MCF 10A (cell line): ENCODE measurements at regions not wholly inside any gene's neighbourhood (a gene's known extent, or its start where the extent isn't known, plus 50 kb on each side); places are given as distances from the start of the nearest gene placed in this dataset.

Source experiments
- BruUV-seq: library from RNA; stranded (reverse); fragments of 400-500 nt; replicated peaks from 2 replicates; lab custom pipeline; 2021; lab: Mats Ljungman, UMichigan
- CTCF ChIA-PET: fragments of 300-600 bp; sonication (Branson Sonifier 250); formaldehyde crosslinking; extraction: SDS; loops from one replicate; lab custom pipeline; 2021; ENCODE audit warnings: antibody characterized with exemption, inconsistent platforms; lab: Yijun Ruan, JAX
- POLR2A ChIA-PET: fragments of 300-600, 350-650 bp; sonication (Branson Sonifier 250); formaldehyde crosslinking; extraction: SDS; loops from one replicate; lab custom pipeline; 2020; ENCODE audit warnings: antibody characterized with exemption, inconsistent platforms; lab: Yijun Ruan, JAX
- DNase-seq: peaks from one replicate; pipeline ENCODE4 v3.0.0-alpha.2; 2018; ENCODE audit not compliant: unreplicated experiment
- H3K27ac Mint-ChIP-seq: one replicate; pipeline ENCODE4 v1.8.0; 2022; ENCODE audit warnings: mild to moderate bottlenecking, low read depth, mixed read lengths; ENCODE audit not compliant: unreplicated experiment
- H3K27me3 Mint-ChIP-seq: one replicate; pipeline ENCODE4 v1.8.0; 2022; ENCODE audit warnings: mixed read lengths; ENCODE audit not compliant: insufficient read depth, unreplicated experiment
- H3K36me3 Mint-ChIP-seq: one replicate; pipeline ENCODE4 v1.8.0; 2022; ENCODE audit warnings: mild to moderate bottlenecking, moderate library complexity, mixed read lengths; ENCODE audit not compliant: insufficient read depth, unreplicated experiment
- H3K4me1 Mint-ChIP-seq: one replicate; pipeline ENCODE4 v1.8.0; 2022; ENCODE audit warnings: mixed read lengths; ENCODE audit not compliant: insufficient read depth, unreplicated experiment
- H3K4me3 Mint-ChIP-seq: one replicate; pipeline ENCODE4 v1.8.0; 2022; ENCODE audit warnings: mild to moderate bottlenecking, moderate library complexity, mixed read lengths; ENCODE audit not compliant: unreplicated experiment
- H3K9me3 Mint-ChIP-seq: one replicate; pipeline ENCODE4 v1.8.0; 2022; ENCODE audit warnings: mixed read lengths; ENCODE audit not compliant: unreplicated experiment
- CTCF ChIP-seq: fragments of 200-600 bp; IDR thresholded peaks from one replicate; pipeline ENCODE4 v1.8.0; 2022; ENCODE audit warnings: antibody characterized with exemption, mild to moderate bottlenecking; ENCODE audit not compliant: unreplicated experiment
- intact Hi-C: fragments of 100-400 bp; cut with micrococcal nuclease; formaldehyde crosslinking; loops from 2 replicates; pipeline ENCODE4 v1.14.1; 2022

- no peaks in the 10 kb centered on the region for H3K9me3 Mint-ChIP-seq
- H3K27ac Mint-ChIP-seq: no peak overlapping the region
- no peak overlapping the region for H3K4me3 Mint-ChIP-seq
- intact Hi-C loops: no loop called here
- no peak for DNase-seq
- BruUV-seq: no TSS peak
- TF ChIP-seq CTCF: no peak
- H3K36me3 Mint-ChIP-seq: no peaks in the 10 kb centered on the region
- CTCF ChIA-PET: no interaction called here
- no peaks in the 10 kb centered on the region for H3K27me3 Mint-ChIP-seq
- POLR2A ChIA-PET: no interaction called here
- H3K4me1 Mint-ChIP-seq: no peaks in the 10 kb centered on the region
These were observed 134.6 kb downstream of the VRK1 start for GRCh38 chr14:96931751-96932150.

GRCh38 chr14:96934638-96935330, 137.6 kb downstream of the VRK1 start:
- Mint-ChIP-seq H3K27ac (no peak overlapping the region), H3K27me3 (no peaks in the 10 kb centered on the region), H3K4me1 (no peaks in the 10 kb centered on the region), H3K4me3 (no peak overlapping the region), H3K9me3 (no peaks in the 10 kb centered on the region), H3K36me3 (no peaks in the 10 kb centered on the region)
- CTCF ChIA-PET: no interaction called here
- no peak for TF ChIP-seq CTCF
- no peak for DNase-seq
- intact Hi-C loops: no loop called here
- POLR2A ChIA-PET: no interaction called here
- no TSS peak for BruUV-seq

GRCh38 chr14:96938946-96939345, 141.8 kb downstream of the VRK1 start:
- Mint-ChIP-seq H3K9me3 (no peaks in the 10 kb centered on the region), H3K4me3 (no peak overlapping the region), H3K36me3 (no peaks in the 10 kb centered on the region), H3K4me1 (no peaks in the 10 kb centered on the region), H3K27ac (no peak overlapping the region), H3K27me3 (no peaks in the 10 kb centered on the region)
- ChIA-PET CTCF (no interaction called here), POLR2A (no interaction called here)
- no TSS peak for BruUV-seq
- DNase-seq: no peak
- TF ChIP-seq CTCF: peak; percentile 21
- intact Hi-C loops: no loop called here

GRCh38 chr14:96940009-96940408, 142.8 kb downstream of the VRK1 start:
- H3K27me3 Mint-ChIP-seq: no peaks in the 10 kb centered on the region
- TF ChIP-seq CTCF: no peak
- CTCF ChIA-PET: no interaction called here

More at GRCh38 chr14:96940009-96940408, 142.8 kb downstream of the VRK1 start:
- Mint-ChIP-seq H3K4me1 (no peaks in the 10 kb centered on the region), H3K36me3 (peaks cover 6% of the 10 kb centered on the region), H3K9me3 (no peaks in the 10 kb centered on the region), H3K4me3 (no peak overlapping the region), H3K27ac (no peak overlapping the region)
- intact Hi-C loops: no loop called here
- DNase-seq: peak; percentile 31
- POLR2A ChIA-PET: no interaction called here
- BruUV-seq: no TSS peak
